ENCODE measurements at regions not wholly inside any gene's neighbourhood (a gene's known extent, or its start where the extent isn't known, plus 50 kb on each side); places are given as distances from the start of the nearest gene placed in this dataset.
A peak's percentile ranks its signal among the peaks of the same experiment; 100 is the strongest.

DNA sequence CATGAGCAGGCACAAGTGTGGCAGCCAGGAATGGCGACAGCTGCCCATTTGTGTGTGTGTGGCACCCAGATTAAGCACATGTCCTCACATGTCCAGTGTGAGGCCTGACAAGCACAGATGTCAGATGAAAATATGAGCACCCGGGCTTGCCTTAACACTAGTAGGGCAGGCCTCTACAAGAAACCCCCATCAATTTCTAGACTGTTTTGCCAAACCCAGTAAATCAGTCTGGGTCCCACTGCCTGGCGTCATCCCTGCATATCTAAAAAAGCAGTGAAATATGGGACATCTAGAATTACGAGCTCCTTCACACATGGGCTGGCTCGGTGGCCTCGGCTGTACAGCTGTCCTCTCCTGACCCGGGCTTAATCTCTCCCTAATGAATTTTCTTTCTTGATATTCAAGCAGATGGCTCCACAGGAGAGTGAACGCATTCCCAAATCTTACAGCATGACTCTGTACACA, 432.7 kb downstream of the FOXO1 start:
- no peak overlapping the region for H3K4me3 ChIP-seq (ENCODE audit: control insufficient read depth in 2 of 3, extremely low read depth in 1 of 3, insufficient read depth in 2 of 3, low read depth in 1 of 3, low read length in 3 of 3)
- no peaks in the 10 kb centered on the region for H4K20me1 ChIP-seq (ENCODE audit: control insufficient read depth, extremely low read depth, insufficient read depth, low read length)
- FAIRE-seq (peak; percentile 91), DNase-seq (ENCODE audit: low read depth, low spot score) (peak; percentile 55)
- H3K4me2 ChIP-seq (ENCODE audit: control insufficient read depth, extremely low read depth, insufficient read depth, low read depth, low read length), result peak overlapping the region; percentile 63
- no peaks in the 10 kb centered on the region for H3K9me3 ChIP-seq (ENCODE audit: control insufficient read depth, low read depth, low read length)
- TF ChIP-seq, protein P1, sequence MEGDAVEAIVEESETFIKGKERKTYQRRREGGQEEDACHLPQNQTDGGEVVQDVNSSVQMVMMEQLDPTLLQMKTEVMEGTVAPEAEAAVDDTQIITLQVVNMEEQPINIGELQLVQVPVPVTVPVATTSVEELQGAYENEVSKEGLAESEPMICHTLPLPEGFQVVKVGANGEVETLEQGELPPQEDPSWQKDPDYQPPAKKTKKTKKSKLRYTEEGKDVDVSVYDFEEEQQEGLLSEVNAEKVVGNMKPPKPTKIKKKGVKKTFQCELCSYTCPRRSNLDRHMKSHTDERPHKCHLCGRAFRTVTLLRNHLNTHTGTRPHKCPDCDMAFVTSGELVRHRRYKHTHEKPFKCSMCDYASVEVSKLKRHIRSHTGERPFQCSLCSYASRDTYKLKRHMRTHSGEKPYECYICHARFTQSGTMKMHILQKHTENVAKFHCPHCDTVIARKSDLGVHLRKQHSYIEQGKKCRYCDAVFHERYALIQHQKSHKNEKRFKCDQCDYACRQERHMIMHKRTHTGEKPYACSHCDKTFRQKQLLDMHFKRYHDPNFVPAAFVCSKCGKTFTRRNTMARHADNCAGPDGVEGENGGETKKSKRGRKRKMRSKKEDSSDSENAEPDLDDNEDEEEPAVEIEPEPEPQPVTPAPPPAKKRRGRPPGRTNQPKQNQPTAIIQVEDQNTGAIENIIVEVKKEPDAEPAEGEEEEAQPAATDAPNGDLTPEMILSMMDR (optimal IDR thresholded peaks at IDR 0.05 in 1 of 3, IDR thresholded peaks at IDR 0.05 in 1 of 3, conservative IDR thresholded peaks at IDR 0.05 in 1 of 3; ENCODE audit: extremely low read depth in 1 of 3, insufficient read depth in 2 of 3, low read length in 3 of 3), result no peak
- TF ChIP-seq EZH2 (IDR thresholded peaks at IDR 0.05; ENCODE audit: low read length), result no peak
- H3K9ac ChIP-seq (ENCODE audit: control insufficient read depth, extremely low read depth, insufficient read depth, low read length), result no peak overlapping the region
- peak overlapping the region; percentile 88 for H2AFZ ChIP-seq (ENCODE audit: control insufficient read depth, low read length)
- no peaks in the 10 kb centered on the region for H3K36me3 ChIP-seq (ENCODE audit: control insufficient read depth in 2 of 2, extremely low read depth in 1 of 2, insufficient read depth in 2 of 2, low read length in 2 of 2)
- dilution Hi-C loops (cut with MboI; ENCODE audit: extremely low pct_ligation_motif_present, low sequenced_read_pairs), result no loop called here
- H3K27me3 ChIP-seq (ENCODE audit: control insufficient read depth, extremely low read depth, insufficient read depth, low read length), result no peaks in the 10 kb centered on the region
- H3K79me2 ChIP-seq (ENCODE audit: control insufficient read depth, insufficient read depth, low read length), result no peaks in the 10 kb centered on the region
- H3K4me1 ChIP-seq (ENCODE audit: control insufficient read depth, extremely low read depth, insufficient read depth, low read length), result peaks cover 30% of the 10 kb centered on the region
- peak overlapping the region; percentile 48 for H3K27ac ChIP-seq (ENCODE audit: control insufficient read depth, insufficient read depth, low read length)
- no peaks in the 10 kb centered on the region for H3K9me1 ChIP-seq (ENCODE audit: control insufficient read depth, extremely low read depth, insufficient read depth, low read length)

DNA sequence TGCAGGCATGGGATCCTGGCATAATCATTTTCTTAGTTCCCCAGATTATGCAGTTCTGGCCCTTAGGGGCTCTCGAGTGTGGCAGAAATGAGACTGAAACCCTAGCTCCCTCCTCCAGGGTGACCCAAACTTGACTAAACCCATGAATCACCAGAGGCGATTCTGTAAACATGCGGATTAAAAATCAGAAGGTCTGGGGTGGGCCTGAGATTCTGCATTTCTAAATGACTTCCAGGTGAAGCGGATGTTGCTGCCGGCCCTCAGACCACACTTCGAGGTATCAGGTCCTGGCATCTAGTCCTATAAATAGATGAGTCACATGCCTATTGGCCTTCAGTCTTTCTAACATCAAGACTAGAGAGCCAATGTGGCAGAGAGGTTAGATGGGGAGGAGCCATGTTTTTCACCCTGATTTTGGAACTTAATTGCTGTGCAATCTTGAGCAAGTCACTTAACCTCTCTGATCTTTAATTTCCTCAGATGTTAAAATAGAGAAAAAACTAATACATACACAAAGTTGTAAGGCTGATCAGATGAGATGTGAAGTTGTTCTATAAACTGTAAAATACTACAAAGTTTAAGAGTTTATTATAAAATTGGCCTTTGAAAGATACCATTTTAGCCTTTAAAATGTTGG, 431.2 kb downstream of the FOXO1 start:
- Histone ChIP-seq H3K27ac (ENCODE audit: control insufficient read depth, insufficient read depth, low read length) (no peak overlapping the region), H3K36me3 (ENCODE audit: control insufficient read depth in 2 of 2, extremely low read depth in 1 of 2, insufficient read depth in 2 of 2, low read length in 2 of 2) (no peaks in the 10 kb centered on the region), H3K4me1 (ENCODE audit: control insufficient read depth, extremely low read depth, insufficient read depth, low read length) (peaks cover 36% of the 10 kb centered on the region), H2AFZ (ENCODE audit: control insufficient read depth, low read length) (no peak overlapping the region), H3K79me2 (ENCODE audit: control insufficient read depth, insufficient read depth, low read length) (no peaks in the 10 kb centered on the region), H4K20me1 (ENCODE audit: control insufficient read depth, extremely low read depth, insufficient read depth, low read length) (no peaks in the 10 kb centered on the region), H3K4me3 (ENCODE audit: control insufficient read depth in 2 of 3, extremely low read depth in 1 of 3, insufficient read depth in 2 of 3, low read depth in 1 of 3, low read length in 3 of 3) (no peak overlapping the region), H3K27me3 (ENCODE audit: control insufficient read depth, extremely low read depth, insufficient read depth, low read length) (no peaks in the 10 kb centered on the region), H3K4me2 (ENCODE audit: control insufficient read depth, extremely low read depth, insufficient read depth, low read depth, low read length) (no peak overlapping the region), H3K9ac (ENCODE audit: control insufficient read depth, extremely low read depth, insufficient read depth, low read length) (no peak overlapping the region), H3K9me1 (ENCODE audit: control insufficient read depth, extremely low read depth, insufficient read depth, low read length) (no peaks in the 10 kb centered on the region), H3K9me3 (ENCODE audit: control insufficient read depth, low read depth, low read length) (no peaks in the 10 kb centered on the region)
- no peak for DNase-seq (ENCODE audit: low read depth, low spot score)
- no peak for FAIRE-seq
- TF ChIP-seq EZH2 (IDR thresholded peaks at IDR 0.05; ENCODE audit: low read length), result no peak
- TF ChIP-seq, protein P1 (optimal IDR thresholded peaks at IDR 0.05 in 1 of 3, IDR thresholded peaks at IDR 0.05 in 1 of 3, conservative IDR thresholded peaks at IDR 0.05 in 1 of 3; ENCODE audit: extremely low read depth in 1 of 3, insufficient read depth in 2 of 3, low read length in 3 of 3), result no peak
- dilution Hi-C loops (cut with MboI; ENCODE audit: extremely low pct_ligation_motif_present, low sequenced_read_pairs), result no loop called here

Measured in keratinocyte (primary cell).